T47D (cell line): ENCODE measurements at regions not wholly inside any gene's neighbourhood (a gene's known extent, or its start where the extent isn't known, plus 50 kb on each side); places are given as distances from the start of the nearest gene placed in this dataset.
A peak's percentile ranks its signal among the peaks of the same experiment; 100 is the strongest.

ENCODE experiments used
- DNase-seq, 2 experiments: peaks; one replicate each; pipeline versions ENCODE4 v3.0.0 to v3.0.0-alpha.2; 2011 to 2012; ENCODE audit warnings: low read depth in 1 of 2, low spot score in 1 of 2
- JUND ChIP-seq: IDR thresholded peaks from 2 replicates; pipeline ENCODE4 v1.6.1; 2012; ENCODE audit warnings: low read depth
- in situ Hi-C: cut with HindIII; loops from 2 replicates; pipeline ENCODE4 v1.10.0; 2016; ENCODE audit warnings: low sequenced_read_pairs, low pct_unique_long_range_greater_than_20kb

DNA sequence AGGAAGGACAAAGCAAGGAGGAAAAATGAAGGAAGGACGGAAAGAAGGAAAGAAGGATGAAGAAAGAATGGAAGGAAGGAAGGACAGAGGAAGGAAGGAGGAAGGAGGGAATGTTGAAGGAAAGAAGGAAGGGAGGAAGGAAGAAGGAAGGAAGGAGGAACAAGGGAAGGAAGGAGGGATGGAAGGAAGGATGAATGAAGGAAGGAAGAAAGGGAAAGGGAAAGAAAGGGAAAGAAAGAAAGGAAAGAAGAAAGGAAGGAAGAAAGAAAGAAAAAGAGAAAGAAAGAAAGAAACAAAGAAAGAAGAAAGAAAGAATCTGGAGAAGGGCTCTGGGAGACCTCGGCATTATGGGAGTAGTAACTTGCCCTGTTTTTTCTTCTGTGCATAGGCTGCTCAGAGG, 70.8 kb upstream of the SHISA3 start:
- in situ Hi-C loops, result no loop called here
- no peak for DNase-seq
- no peak for TF ChIP-seq JUND

DNA sequence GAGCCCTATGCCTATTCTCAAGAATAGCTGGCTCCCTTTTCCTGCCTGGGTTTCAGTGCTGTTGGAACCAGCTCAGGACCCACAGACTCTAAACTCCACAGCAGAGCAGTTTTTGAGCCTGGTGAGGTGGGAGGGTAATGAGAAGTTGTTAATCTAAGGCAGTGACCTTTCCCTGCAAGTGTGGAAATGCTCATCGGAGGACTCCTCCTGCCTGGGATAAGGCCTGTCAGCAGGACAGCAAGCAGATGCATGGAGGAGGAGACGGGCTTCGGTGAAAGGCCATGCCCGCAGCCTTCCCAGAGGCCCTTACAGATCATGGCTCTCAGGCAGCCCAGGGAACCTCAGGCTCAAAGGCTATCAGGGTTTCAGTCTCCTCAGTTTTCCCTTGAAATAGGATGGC, 70.0 kb upstream of the SHISA3 start:
- in situ Hi-C loops, result no loop called here
- TF ChIP-seq JUND, result no peak
- no peak for DNase-seq

- DNase-seq, result no peak
- in situ Hi-C loops, result no loop called here
- TF ChIP-seq JUND, result no peak
These were observed 68.3 kb upstream of the SHISA3 start for GRCh38 chr4:42328978-42329377.

DNA sequence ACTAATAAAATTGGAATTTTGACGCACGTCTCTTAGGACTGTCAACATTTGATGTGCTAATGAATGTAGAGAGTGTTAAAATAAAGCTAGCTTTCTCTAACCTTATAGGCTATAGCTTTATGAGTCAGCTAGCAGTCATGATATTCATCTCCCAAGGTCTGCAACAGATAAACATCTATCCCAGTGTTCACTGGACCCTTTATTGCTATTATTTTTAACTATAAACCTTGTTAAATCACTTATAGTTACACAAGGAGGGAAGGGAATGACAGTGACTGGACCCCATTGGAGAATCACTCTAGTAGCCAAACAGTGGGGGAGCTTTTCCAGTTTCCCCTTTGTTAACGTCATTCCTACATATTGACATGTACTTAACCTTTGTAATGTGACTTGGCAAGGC, 67.9 kb upstream of the SHISA3 start:
- no peak for DNase-seq
- no peak for TF ChIP-seq JUND
- in situ Hi-C loops, result no loop called here

- TF ChIP-seq JUND, result no peak
- in situ Hi-C loops, result no loop called here
- no peak for DNase-seq
These were observed 67.2 kb upstream of the SHISA3 start for GRCh38 chr4:42330002-42330592.

GRCh38 chr4:42331040-42331439, 66.2 kb upstream of the SHISA3 start:
- in situ Hi-C loops, result no loop called here
- DNase-seq, result no peak
- TF ChIP-seq JUND, result no peak

DNA sequence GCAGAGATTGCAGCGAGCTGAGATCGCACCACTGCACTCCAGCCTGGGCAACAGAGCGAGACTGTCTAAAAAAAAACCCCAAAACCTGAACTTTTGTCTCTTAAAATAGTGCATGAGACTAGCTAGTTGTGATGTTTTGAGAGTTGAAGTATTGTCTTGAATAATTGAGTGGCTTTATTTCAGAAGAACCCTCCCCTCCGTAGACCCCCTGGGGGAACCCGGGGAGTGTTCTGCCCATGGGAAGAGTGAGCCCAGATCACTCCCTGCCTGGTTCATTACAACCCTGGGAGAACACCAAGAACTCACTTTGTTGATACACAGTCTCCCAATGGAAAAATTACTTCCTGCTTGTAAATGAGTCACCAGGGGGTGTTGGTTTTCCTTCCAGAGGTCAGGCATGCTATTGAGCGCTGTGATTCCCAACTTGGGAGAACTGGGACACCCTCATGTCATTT, 65.3 kb upstream of the SHISA3 start:
- peak in 1 of 2 experiments; percentile 1 for DNase-seq
- in situ Hi-C loops, result no loop called here

GRCh38 chr4:42339935-42340406, 57.3 kb upstream of the SHISA3 start:
- DNase-seq, result no peak
- TF ChIP-seq JUND, result no peak
- in situ Hi-C loops, result no loop called here

More for the DNA sequence above, 65.3 kb upstream of the SHISA3 start:
- no peak for TF ChIP-seq JUND

DNA sequence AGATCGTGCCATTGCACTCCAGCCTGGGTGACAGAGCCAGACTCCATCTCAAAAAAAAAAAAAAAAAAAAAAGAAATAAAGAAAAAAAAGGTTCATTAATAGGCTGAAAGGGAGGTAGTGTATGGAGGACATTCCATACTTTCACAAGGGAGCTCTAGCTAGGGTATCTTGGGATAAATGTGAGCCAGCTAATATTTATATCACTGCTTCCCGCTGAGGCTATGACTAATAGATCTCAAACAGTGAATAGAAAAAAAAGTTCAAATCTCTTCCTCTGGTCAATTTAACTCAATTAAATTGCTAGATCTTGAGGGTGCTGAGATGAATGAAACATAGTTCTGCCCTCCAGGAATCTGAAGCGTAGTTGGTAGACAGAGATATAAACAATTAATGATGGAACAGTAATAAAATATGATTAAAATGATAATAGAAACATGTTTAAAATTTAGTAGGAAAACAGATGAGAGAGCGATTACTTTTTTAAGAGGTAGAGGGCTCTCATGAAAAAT, 55.7 kb upstream of the SHISA3 start:
- no peak for DNase-seq
- in situ Hi-C loops, result no loop called here
- no peak for TF ChIP-seq JUND

GRCh38 chr4:42342459-42342858, 54.8 kb upstream of the SHISA3 start:
- no peak for TF ChIP-seq JUND
- in situ Hi-C loops, result no loop called here
- DNase-seq, result no peak

GRCh38 chr4:42344309-42344708, 53.0 kb upstream of the SHISA3 start:
- TF ChIP-seq JUND, result no peak
- in situ Hi-C loops, result no loop called here
- no peak for DNase-seq

- DNase-seq, result no peak
- no peak for TF ChIP-seq JUND
- in situ Hi-C loops, result no loop called here
These were observed 52.5 kb upstream of the SHISA3 start for GRCh38 chr4:42344749-42345148.

GRCh38 chr4:42345962-42346544, 51.2 kb upstream of the SHISA3 start:
- DNase-seq, result no peak
- no peak for TF ChIP-seq JUND
- in situ Hi-C loops, result no loop called here

- no peak for TF ChIP-seq JUND
- in situ Hi-C loops, result no loop called here
- DNase-seq, result no peak
These were observed 50.2 kb upstream of the SHISA3 start for GRCh38 chr4:42347076-42347475.
